Astrocyte (in vitro differentiated cells and primary cell): ENCODE measurements at regions not wholly inside any gene's neighbourhood (a gene's known extent, or its start where the extent isn't known, plus 50 kb on each side); places are given as distances from the start of the nearest gene placed in this dataset.

Source experiments
- EZH2 ChIP-seq: IDR thresholded peaks from 2 replicates; pipeline ENCODE4 v1.6.1; 2012; ENCODE audit warnings: mild to moderate bottlenecking, low read length, inconsistent platforms; ENCODE audit not compliant: insufficient read depth
- TF ChIP-seq, protein P1 (sequence below): IDR thresholded peaks from 2 replicates; pipeline ENCODE4 v1.5.1; 2011; ENCODE audit warnings: low read depth, mild to moderate bottlenecking, inconsistent platforms, low read length, moderate library complexity; ENCODE audit not compliant: insufficient read depth

DNA sequence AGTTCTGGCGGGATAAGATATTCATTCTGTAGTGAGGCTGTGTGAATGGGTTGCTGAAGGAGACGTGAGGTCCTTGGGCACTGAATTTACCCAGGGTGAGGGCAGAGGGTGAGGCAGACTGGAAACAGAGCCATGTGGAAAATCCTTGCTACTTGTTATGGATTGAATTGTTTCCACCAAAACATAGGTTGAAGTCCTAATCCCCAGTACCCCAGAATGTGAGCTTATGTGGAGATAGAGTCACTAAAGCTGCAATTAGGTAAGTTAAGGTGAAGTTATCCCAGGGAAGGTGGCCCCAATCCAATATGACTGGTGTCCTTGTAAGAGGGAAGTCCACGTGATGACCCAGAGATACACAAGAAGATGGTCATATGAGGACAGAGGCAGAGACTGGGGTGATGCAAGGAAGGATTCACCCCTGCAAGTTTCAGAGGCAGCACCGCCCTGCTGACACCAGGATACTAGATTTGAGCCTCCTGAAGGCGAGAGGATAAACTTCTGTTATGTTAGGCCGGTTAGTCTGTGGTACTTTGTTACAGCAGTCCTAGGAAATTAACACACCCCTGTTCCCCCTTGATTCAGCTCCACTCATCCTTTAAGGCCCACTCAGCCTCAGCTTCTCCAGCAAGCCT is 289.4 kb upstream of the MEX3C start:
- TF ChIP-seq, protein P1, sequence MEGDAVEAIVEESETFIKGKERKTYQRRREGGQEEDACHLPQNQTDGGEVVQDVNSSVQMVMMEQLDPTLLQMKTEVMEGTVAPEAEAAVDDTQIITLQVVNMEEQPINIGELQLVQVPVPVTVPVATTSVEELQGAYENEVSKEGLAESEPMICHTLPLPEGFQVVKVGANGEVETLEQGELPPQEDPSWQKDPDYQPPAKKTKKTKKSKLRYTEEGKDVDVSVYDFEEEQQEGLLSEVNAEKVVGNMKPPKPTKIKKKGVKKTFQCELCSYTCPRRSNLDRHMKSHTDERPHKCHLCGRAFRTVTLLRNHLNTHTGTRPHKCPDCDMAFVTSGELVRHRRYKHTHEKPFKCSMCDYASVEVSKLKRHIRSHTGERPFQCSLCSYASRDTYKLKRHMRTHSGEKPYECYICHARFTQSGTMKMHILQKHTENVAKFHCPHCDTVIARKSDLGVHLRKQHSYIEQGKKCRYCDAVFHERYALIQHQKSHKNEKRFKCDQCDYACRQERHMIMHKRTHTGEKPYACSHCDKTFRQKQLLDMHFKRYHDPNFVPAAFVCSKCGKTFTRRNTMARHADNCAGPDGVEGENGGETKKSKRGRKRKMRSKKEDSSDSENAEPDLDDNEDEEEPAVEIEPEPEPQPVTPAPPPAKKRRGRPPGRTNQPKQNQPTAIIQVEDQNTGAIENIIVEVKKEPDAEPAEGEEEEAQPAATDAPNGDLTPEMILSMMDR, result no peak
- no peak for TF ChIP-seq EZH2
